OCI-LY1 (cell line): ENCODE measurements at regions not wholly inside any gene's neighbourhood (a gene's known extent, or its start where the extent isn't known, plus 50 kb on each side); places are given as distances from the start of the nearest gene placed in this dataset.

Experiments
- EZH2 ChIP-seq: fragments of 200-600 bp; sonication (generic), shearing (Covaris generic); IDR thresholded peaks from 2 replicates; pipeline ENCODE4 v1.8.0; 2017; ENCODE audit warnings: borderline replicate concordance, mixed run types, mild to moderate bottlenecking, antibody characterized with exemption, low read length, moderate library complexity, mixed read lengths
- TF ChIP-seq, protein P1 (sequence below): fragments of 200-600 bp; sonication (generic), shearing (Covaris generic); IDR thresholded peaks from 2 replicates; pipeline ENCODE4 v1.5.1; 2017; ENCODE audit warnings: mild to moderate bottlenecking, antibody characterized with exemption, low read length, moderate library complexity, mixed read lengths

GRCh38 chr6:14614631-14615030, 497.1 kb downstream of the CD83 start:
- TF ChIP-seq, protein P1, sequence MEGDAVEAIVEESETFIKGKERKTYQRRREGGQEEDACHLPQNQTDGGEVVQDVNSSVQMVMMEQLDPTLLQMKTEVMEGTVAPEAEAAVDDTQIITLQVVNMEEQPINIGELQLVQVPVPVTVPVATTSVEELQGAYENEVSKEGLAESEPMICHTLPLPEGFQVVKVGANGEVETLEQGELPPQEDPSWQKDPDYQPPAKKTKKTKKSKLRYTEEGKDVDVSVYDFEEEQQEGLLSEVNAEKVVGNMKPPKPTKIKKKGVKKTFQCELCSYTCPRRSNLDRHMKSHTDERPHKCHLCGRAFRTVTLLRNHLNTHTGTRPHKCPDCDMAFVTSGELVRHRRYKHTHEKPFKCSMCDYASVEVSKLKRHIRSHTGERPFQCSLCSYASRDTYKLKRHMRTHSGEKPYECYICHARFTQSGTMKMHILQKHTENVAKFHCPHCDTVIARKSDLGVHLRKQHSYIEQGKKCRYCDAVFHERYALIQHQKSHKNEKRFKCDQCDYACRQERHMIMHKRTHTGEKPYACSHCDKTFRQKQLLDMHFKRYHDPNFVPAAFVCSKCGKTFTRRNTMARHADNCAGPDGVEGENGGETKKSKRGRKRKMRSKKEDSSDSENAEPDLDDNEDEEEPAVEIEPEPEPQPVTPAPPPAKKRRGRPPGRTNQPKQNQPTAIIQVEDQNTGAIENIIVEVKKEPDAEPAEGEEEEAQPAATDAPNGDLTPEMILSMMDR = no peak
- no peak for TF ChIP-seq EZH2
